Stimulated activated CD4-positive, alpha-beta T cell treated with anti-CD3 and anti-CD28 coated beads, Interleukin-12 subunit alpha, Interleukin-12 subunit beta, amount 100 ng/mL, for 4 hours (primary cell): ENCODE measurements at regions not wholly inside any gene's neighbourhood (a gene's known extent, or its start where the extent isn't known, plus 50 kb on each side); places are given as distances from the start of the nearest gene placed in this dataset.

ENCODE experiments used
- DNase-seq: peaks from one replicate; pipeline ENCODE4 v3.0.0-alpha.2; 2020

DNA sequence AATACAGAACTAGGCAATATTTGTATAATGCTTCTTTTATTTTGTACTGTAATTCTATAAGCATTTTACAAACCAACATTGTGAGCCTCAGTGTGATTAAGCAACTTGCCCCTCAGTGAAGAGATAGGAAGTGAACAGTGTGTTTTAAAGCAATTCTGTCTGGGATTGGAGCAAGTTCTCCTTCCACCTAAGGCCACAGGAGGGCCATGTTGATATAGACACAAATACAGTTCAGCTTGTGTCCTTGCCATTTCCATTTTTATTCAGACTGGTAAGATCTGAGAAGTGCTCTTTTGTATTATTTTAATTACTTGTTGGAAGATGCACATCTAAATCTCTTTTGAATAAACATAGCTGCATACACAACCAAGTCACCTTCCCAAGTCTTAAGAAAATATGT, 416.3 kb upstream of the COBL start:
- no peak for DNase-seq

DNA sequence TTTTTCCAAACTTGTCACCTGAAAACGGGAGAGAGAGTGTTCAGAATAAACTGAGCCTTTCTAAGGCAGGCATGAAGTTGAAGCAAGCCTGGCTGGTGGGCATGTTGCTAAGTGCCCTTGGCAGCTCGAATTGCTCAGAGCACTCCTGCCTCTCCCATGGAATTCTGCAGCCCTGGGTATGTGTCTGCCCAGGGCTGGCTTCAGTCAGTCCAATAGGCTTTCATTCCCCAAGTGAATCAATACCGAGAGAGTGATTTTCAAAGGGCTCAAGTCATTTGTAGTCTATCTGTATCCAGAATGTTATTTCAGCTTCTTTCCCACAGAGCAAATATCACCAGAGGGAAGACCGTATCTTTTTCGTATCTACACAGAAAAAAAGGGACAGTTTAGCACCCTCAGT, 415.5 kb upstream of the COBL start:
- no peak for DNase-seq

DNA sequence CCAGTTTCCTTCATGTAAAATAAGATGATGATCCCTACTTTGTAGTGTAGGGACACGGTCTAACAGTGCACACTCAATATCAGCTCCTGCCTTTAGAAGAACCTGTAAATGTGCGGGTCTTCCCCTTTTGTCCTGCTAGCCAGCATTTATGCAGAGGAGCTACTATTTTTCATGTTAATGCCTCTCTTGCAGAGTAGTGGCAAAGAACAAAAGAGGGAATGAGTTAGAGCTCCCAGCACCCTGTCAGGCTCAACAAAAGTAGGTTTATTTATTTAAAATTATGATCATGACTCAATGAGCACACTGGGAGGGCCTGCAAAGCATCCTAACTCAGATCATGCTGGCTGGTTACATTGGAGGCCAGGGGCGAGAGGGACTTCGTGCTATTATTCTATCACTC, 414.5 kb upstream of the COBL start:
- no peak for DNase-seq

DNA sequence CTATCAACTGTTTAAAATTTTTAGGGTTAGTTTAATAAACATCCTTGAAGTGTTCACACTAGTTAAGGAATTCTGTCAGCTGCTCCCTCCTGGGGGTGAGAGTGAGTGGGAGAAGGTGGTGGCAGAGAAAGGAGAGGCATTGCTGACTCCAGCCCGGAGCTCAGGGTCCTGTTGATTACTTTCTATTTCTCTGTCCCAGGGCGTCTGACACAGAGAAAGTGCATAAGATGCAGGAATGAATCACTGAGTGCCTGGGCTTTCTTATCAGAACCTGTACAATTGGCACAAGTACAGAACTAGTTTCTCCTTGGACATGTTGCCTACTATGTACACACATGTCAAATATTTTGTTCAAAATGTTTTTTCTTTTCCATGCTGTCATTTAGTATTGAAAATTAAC, 410.8 kb upstream of the COBL start:
- no peak for DNase-seq

DNA sequence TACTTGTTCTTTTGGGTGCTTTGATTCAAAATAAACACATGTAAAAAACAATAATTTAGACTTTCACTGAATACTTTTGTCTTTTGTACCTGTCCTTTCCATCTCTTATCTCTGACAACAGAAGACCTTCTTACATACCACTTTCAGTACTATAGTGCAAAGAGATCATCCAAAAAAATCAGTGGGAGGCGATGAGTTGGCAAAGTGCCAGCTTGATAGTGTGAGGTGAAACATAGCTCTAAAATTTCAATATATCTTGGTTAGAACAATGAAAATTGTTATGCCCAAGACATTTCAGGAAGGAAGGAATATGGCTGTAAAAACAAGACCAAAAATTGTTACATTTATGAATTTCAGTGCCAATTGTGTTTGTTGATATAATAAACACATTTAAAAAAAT, 390.2 kb upstream of the COBL start:
- no peak for DNase-seq

DNA sequence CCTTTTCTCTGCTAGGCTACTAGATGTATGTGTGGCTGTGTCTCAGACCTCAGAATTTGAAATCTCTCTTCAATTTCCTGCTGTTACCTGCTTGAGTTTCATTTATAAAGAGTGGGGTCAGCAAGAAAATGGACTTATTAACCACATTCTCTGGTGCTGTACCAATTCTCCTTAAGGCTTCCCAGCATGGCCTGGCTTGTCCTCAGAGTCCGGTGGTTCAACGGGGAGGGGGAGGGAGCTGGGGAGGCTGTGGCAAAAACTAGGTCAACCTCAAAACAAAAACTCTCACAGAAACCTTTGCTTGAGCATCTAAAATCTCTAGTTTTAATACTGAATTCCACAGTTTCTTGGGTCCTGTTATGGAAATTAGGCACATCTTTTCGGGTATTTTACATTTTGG, 389.1 kb upstream of the COBL start:
- DNase-seq: no peak

DNA sequence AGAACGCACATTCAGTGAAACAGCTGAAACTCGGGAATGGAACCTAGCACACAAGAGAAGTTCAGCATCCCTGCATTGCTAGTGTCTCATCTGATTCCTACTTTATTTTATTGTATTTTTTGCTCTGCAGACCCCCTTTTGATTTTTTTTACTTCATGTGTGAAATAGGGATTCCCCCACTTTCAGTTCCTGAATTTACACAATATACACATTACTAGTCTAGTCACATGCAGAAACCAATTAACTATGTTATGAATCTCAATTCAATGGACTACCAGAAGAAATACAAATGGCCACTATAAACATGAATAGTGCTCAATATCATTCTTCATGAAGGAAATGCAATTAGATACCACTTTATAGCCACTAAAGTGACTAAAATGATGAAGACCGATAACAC, 386.1 kb upstream of the COBL start:
- DNase-seq: no peak

DNA sequence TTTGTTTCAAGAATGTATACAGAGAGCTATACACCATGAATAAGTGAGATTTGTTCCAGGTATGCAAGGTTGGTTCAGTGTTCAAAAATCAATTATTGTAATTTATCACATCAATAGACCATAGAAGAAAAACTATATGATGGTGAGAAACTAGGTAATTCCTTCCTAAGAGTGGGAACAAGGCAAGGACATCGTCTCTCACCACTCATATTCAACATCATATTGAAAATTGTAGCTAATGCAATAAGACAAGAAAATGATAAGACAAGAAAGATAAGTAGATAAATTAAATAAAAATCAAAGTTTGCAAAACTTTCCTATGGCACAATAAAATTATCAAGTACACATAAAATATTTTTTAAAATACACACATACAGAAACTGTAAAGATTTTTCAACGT, 385.3 kb upstream of the COBL start:
- no peak for DNase-seq

DNA sequence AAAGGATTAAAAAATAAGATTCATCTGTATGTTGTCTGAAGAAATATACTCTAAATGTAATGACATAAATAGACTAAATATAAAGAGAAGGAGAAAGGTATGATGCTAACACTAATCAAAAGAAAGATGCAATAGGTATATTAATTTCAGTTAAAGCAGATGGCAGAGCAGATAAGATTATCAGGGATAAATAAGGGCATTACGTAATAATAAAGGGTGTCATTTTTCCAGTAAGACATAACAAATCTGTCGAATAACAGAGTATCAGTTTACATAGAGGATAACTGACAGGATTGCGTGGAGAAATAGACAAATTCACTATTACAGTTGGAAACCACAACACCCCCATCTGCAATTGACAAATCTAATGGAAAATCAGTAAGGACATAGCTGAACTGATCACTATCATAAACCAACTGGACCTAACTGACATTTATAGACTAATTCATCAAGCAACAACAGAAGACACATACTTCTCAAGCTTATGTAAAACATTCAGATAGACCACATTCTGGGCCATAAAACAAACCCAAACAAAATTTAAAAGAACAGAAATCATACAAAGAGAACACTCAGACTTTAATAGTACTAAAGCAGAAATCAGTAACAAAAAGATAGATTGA, 384.1 kb upstream of the COBL start:
- no peak for DNase-seq

DNA sequence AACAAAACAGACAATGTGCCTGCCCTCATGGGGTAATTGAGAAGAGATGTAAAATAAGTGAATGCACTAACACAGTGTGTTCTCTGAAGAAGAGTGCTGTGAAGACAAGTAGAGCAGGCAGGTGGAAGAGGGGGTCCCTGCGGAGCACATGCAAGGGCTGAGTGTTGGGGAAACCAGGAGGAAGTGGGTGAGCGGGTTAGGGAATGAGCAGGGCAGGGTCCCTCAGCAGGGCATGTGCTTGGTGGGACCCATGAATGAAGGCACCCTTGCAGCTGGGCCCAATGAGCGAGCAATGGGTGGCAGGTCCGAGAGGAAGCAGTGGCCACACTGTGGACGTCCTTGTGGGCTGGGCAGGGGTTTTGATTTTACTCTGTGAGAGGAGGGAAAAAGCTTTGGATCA, 376.6 kb upstream of the COBL start:
- no peak for DNase-seq

DNA sequence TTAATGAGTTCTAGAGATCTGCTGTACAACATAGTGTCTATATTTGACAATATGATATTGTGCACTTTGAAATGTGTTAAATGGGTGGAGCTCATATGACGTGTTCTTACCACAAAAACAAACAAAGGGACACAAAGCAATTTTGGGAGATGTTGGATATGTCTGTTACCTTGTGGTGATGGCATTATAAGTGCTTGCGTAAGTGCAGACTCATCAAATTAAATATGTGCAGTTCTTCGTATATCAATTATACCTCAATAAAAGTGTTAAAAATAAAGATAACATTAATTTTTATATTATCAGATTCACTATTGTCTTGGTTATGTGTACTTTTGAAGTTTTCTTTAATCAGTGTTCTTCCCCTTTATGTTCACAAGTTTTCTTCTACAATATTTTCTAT, 372.9 kb upstream of the COBL start:
- DNase-seq: no peak

DNA sequence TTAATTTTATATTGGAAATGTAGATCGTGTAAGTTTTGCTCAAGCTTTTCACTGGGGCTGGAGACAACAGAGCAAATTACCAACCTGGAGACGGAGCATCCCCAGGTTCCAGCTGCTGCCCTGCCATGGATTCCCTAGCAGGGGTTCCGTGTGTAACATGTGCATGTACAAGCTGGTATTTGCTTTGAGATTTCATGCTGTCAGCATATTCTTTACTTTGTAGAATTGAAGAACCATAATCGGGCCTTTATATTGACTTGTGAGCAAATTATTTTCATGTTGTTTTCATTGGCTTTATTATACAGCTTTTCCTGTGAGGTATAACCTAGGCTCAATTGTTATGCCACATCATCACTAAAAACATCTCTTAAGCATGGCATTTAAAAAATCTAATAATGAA, 369.2 kb upstream of the COBL start:
- DNase-seq: no peak

DNA sequence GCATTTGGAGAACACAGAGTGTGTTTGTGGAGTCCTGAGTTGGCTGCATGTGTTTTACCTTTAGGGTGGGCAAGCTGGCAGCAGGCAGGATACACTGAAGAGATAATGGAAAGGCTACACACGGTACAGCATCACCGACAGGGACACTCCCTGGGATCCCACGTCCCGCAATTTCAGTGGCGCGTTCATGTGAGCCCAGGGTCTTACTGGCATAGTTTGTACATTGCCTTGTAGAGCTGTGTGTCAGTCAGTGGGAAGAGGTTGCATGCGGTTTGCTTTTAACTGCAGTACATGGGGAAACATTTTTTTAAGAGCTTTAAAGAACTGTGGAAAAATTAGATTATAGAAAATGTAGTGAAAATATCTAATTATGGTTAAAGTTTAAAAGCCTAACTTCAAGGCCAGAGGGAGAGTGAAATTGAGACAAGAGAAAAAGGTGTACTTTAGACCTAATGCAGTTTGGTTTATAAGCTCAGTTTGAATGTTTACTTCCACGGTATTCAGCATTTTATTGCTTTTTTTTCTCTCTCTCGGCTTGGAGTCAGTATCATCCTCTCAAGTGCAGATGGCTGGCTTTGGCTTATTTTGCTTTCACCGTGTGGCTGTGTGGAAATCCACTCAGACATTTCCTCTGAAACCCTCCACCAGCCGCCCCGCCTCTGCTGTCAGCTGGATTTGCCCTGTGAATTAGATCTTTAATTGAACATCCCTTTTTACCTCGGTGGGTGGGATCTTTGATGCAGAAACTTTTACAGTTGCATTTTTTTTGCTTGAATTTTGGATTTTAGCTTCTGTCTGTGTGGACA, 364.2 kb upstream of the COBL start:
- no peak for DNase-seq

DNA sequence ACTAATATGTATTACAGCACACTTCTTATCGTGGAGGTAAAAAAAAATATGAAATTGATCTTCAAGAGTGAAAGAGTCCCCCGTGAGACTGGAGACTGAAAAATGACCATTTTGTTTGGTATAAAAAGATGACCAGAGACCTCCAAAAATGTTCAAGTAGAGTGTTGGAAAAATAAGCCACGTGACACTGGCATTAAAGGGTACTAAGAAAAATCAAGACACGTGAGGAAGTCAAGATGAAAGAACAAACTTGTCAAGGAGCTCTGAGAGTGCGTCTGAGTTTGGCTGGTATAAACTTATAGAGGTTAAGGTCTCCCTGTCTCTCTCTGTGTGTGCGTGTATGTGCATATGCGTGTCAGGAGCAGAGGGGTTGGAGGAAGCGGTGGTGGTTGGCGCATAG, 362.7 kb upstream of the COBL start:
- no peak for DNase-seq

DNA sequence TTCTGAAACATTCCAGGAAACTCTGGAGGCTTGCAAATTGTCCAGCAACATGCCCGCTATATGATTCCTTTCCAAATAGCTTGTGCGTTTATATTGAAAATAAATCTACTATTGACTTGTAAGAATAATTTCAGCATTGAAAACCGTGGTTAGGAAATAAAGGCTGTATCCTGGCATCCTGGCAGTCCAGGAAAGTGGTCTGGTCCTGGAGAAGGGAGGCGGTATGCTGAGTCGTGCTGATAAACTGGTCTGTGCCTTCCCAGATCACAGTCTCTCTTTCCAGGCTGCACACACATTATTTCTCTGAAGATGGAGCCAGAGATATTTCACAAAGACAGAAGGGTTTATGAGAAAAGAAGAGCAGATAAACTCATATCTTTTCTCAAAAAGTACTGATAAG, 350.1 kb upstream of the COBL start:
- DNase-seq: no peak

DNA sequence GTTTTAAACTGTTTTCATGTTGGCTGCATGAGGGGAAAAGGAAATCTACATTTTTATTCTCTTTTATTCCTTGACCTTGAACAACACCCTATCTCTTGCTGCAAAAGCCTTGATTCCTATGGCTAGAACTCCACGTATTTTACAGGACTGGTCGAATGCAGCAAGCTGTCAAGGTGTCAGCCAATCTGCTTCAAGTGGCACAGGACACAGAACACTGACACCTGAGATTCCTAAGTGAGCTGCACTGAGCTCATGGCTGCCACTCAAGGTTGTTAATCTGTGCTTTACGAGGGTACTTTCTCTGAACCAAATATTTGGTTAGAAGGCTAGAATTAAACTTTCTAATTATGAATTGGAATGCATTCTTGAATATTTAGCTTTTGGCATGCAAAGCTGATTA, 349.7 kb upstream of the COBL start:
- DNase-seq: no peak

DNA sequence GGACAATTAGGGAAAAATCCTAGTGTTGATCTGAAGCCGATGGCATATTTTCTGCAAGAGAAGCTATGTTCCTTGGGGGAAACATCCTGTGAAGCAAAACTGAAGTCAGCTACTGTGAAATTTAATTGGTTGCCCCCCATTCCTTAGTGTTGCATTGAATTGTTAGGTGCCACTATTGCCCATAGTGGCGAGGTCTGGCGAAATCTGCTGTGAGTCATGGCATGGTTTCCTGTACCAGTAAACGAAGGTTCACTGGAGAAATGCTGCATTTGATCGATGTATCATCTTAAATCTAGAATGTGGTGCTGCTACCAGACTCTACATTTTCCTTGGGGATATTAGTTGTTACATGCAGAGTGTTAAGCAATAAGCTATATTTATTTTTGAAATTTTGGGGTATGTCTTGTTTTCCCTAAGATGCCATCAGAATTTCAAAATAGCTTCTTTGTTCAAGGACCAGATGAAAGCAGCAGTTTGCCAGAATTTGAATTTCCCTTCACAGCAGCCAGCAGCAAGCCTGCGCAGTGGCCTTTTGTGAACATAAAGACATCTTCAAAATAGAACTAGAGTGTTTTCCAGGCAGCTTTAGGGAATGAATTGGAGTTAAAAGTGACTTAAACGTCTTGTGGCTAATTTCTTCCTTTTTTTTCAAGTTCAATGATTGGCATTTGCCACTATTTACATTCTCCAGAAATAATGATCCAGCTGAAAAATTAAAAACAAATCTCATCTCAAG, 348.6 kb upstream of the COBL start:
- no peak for DNase-seq

DNA sequence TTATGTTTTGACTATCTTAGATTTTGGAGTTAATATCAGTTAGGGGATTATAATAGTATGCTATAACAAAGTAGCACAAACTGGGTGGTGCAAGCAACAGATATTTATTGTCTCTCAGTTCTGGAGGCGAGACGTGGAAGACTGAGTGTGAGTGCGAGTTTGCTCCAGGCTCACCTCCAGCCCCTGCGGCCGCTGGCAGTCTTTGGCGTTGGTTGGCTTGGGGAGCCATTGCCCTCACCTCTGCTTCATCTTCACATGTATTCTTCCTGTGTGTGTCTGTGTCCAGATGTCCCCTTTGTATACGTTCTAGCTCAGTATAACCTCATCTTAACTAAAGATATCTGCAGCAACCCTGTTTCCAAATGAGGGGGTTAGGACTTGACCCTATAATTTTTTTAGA, 343.9 kb upstream of the COBL start:
- no peak for DNase-seq

DNA sequence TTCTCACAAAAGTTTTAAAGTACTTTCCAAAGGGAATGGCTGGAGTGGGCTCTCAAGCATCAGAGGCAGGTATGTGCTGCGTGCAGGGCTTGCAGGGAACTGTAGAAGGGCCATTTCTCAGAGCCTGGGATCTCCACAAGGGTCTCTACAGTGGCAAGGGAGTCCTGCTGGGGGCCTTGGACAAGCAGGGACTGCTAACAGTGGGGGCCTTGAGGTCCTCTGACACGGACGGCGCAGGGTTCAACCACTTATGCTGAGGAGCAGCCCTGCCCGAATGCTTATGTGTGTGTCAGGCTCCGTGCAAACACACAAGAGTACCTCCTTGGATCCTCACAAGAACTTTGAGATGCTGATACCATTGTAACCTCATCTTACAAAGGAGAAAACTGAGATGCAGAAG, 342.1 kb upstream of the COBL start:
- no peak for DNase-seq

DNA sequence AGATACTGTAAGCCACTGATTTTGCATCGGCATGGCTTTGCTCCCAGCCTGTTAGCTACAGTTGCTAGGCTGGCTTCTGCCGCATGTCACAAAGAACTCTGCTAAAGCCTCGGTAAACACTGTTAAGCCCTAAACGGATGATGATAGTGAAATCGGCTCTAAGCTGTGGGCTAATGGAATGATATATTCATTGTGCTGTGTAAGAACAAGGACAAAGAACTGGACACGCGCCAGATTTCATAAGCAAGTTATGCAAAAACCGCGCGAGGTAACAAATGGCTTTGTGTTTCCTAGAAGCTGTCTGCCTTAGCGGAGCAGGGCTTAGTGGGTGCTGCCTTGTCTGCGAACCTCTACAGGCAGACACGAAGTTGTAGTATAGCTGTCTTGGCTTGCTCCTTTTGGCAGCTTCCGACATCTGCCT, 331.3 kb upstream of the COBL start:
- DNase-seq: no peak

DNA sequence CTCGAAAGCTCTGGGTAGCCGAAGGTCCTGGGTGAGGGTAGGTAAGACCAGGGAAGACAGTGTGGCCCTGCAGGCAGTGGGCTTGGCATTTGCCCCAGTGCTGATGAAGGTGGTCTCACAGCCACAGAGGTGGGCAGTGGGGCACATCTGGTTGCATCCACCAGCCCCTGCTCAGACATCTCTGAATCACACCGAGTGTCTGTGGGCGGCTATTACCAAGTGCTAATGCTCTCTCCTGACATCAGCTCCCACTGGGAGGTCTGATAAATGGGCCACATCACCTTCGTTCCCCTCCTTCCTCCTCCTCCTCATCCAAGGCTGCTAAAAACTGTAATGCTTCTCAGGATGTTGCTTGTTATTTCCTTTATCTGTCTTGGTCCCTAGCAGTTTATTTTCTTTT, 330.9 kb upstream of the COBL start:
- no peak for DNase-seq

DNA sequence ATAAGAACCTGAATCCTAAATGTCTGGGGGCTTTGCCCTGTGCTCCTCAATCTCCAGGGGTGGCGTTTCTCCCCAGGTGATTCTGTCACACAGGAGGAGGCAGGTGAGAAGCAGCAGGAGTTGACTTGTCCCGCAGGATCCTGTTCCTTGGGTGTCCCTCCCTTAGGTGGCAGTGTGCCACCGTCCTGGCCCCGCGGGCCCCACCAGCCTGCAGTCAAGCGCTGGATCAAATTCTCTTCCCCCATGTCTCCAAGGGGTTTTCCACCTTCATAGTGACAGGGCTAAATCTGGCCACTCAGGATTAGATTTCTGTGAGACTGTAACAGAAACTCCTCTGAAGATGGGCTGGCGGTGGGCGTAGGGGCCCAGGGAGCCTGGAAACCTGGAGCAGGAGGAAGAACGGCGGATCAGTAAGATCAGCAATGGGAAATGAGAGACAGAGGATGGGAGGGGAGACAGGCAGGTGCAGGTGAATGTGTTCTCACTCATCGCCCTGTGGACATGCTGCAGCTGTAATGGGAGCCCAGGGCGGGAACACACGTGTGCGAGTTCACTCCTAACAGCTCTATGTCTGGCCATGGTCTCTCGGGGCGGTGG, 329.2 kb upstream of the COBL start:
- no peak for DNase-seq

DNA sequence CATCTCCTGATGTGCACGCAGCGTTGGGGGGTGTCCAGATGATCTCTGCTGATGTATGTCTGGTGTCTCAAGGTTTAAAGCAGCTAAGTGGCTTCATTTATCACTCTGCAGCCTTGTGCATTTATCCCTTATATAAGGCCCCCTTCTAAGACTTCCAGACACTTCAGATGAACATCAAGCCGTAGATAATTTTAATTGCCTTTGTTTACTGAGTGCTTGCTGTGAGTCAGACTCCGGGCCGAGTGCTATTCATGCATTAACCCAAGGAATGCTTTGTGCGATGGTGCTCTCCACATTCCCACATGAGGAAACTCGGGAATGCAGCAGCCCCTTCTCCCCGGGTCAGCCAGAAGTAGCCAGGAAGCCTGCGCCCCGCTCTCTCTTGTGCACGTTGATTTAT, 328.6 kb upstream of the COBL start:
- no peak for DNase-seq

DNA sequence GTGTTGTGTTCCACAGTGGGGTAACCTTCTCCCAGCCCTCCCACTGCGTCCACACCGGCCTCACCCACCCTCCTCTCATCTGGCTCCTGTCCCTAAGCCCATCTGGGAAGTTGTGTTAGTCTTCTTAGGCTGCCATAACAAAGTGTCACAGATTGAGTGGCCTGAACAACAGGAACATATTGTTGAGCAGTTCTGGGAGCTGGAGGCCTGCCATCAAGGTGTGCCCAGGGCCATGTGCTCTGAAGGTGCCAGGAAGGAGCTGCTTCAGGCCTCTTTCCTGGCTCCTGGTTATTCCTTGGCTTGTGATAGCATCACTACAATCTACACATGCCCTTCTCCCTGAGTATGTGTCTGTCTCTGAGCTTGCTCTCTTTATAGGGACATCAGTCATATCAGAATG, 327.6 kb upstream of the COBL start:
- no peak for DNase-seq
